CD4-positive, alpha-beta T cell (primary cell): ENCODE measurements at regions not wholly inside any gene's neighbourhood (a gene's known extent, or its start where the extent isn't known, plus 50 kb on each side); places are given as distances from the start of the nearest gene placed in this dataset.

Experiments used
- ATAC-seq: fragments of 200-7000 bp; cut with Tn5 transposase; one replicate; pipeline ENCODE4 v1.10.0; 2022; ENCODE audit warnings: mild to moderate bottlenecking; ENCODE audit not compliant: poor library complexity
- CTCF ChIA-PET: fragments of 350-600 bp; sonication (Branson Sonifier 250); formaldehyde crosslinking; loops from one replicate; lab custom pipeline; 2021; ENCODE audit warnings: antibody characterized with exemption, inconsistent platforms; lab: Charles Lee
- POLR2A ChIA-PET: fragments of 350-600 bp; sonication (Branson Sonifier 250); formaldehyde crosslinking; loops from one replicate; lab custom pipeline; 2021; ENCODE audit warnings: antibody characterized with exemption, inconsistent platforms; lab: Charles Lee
- DNase-seq, 14 experiments: peaks; one replicate each; pipeline ENCODE4 v3.0.0-alpha.2; 2013 to 2020; ENCODE audit warnings: mixed read lengths in 2 of 14
- H3K27ac ChIP-seq, 2 donors: one replicate each; pipeline versions ENCODE4 v1.5.1 to v1.7.0; 2013; ENCODE audit warnings: low read length in 2 of 2, low read depth in 1 of 2, mild to moderate bottlenecking in 1 of 2
- H3K27me3 ChIP-seq, 2 experiments: 1 replicate in 1 of 2; 2 replicates in 1 of 2; pipeline versions ENCODE4 v1.6.1 to v1.7.0; 2013; ENCODE audit warnings: low read length in 2 of 2, control low read depth in 1 of 2, mild to moderate bottlenecking in 1 of 2, moderate library complexity in 1 of 2; ENCODE audit not compliant: insufficient read depth in 2 of 2, control insufficient read depth in 1 of 2
- H3K36me3 ChIP-seq: one replicate; pipeline ENCODE4 v1.6.1; 2013; ENCODE audit warnings: low read length, control low read depth; ENCODE audit not compliant: insufficient read depth
- H3K4me1 ChIP-seq: one replicate; pipeline ENCODE4 v1.6.1; 2013; ENCODE audit warnings: low read length, control low read depth; ENCODE audit not compliant: insufficient read depth
- H3K4me3 ChIP-seq: one replicate; pipeline ENCODE4 v1.5.1; 2013; ENCODE audit warnings: mild to moderate bottlenecking, low read length, moderate library complexity
- H3K9me3 ChIP-seq, 2 experiments: 1 replicate in 1 of 2; 2 replicates in 1 of 2; pipeline versions ENCODE4 v1.6.1 to v1.7.0; 2013; ENCODE audit warnings: low read length in 2 of 2, mild to moderate bottlenecking in 2 of 2, control low read depth in 1 of 2, moderate library complexity in 1 of 2; ENCODE audit not compliant: control insufficient read depth in 1 of 2, insufficient read depth in 1 of 2
- H3K27ac Mint-ChIP-seq: one replicate; pipeline ENCODE4 v1.8.0; 2020; ENCODE audit warnings: mixed read lengths
- H3K27me3 Mint-ChIP-seq: one replicate; pipeline ENCODE4 v1.8.0; 2021; ENCODE audit warnings: mixed read lengths
- H3K36me3 Mint-ChIP-seq: one replicate; pipeline ENCODE4 v1.8.0; 2021; ENCODE audit warnings: low read depth, mixed read lengths
- H3K4me1 Mint-ChIP-seq: one replicate; pipeline ENCODE4 v1.8.0; 2021; ENCODE audit warnings: low read depth, mixed read lengths
- H3K4me3 Mint-ChIP-seq: one replicate; pipeline ENCODE4 v1.8.0; 2020; ENCODE audit warnings: mild to moderate bottlenecking, mixed read lengths
- H3K9me3 Mint-ChIP-seq: one replicate; pipeline ENCODE4 v1.8.0; 2020; ENCODE audit warnings: mixed read lengths
- CTCF ChIP-seq: fragments of 200-600 bp; IDR thresholded peaks from one replicate; pipeline ENCODE4 v1.8.0; 2022; ENCODE audit warnings: antibody characterized with exemption, mild to moderate bottlenecking
- intact Hi-C, 2 experiments: fragments of 100-400 bp; cut with DNase I in 1 of 2; cut with micrococcal nuclease in 1 of 2; formaldehyde crosslinking; loops; one replicate each; pipeline versions ENCODE4 v1.15.1 to v1.9.0; 2023 to 2025; cut with DNase I, micrococcal nuclease

GRCh38 chr6:14431385-14432330 lies 314.1 kb downstream of the CD83 start:
- no peak overlapping the region for H3K27ac ChIP-seq
- ChIA-PET POLR2A (no interaction called here), CTCF (no interaction called here)
- no peaks in the 10 kb centered on the region for H3K27me3 ChIP-seq
- intact Hi-C loops, result no loop called here
- H3K36me3 ChIP-seq, result no peaks in the 10 kb centered on the region
- H3K4me1 Mint-ChIP-seq, result no peaks in the 10 kb centered on the region
- ATAC-seq (no peak), DNase-seq (no peak)
- H3K4me3 Mint-ChIP-seq, result no peak overlapping the region
- H3K27me3 Mint-ChIP-seq, result no peaks in the 10 kb centered on the region
- no peak overlapping the region for H3K4me3 ChIP-seq
- no peaks in the 10 kb centered on the region for H3K4me1 ChIP-seq
- H3K27ac Mint-ChIP-seq, result no peak overlapping the region
- no peaks in the 10 kb centered on the region for H3K9me3 ChIP-seq
- no peaks in the 10 kb centered on the region for H3K36me3 Mint-ChIP-seq
- no peak for TF ChIP-seq CTCF
- no peaks in the 10 kb centered on the region for H3K9me3 Mint-ChIP-seq

GRCh38 chr6:14434916-14435690 lies 317.5 kb downstream of the CD83 start:
- H3K9me3 ChIP-seq, result no peaks in the 10 kb centered on the region
- Mint-ChIP-seq H3K27me3 (no peaks in the 10 kb centered on the region), H3K4me1 (no peaks in the 10 kb centered on the region), H3K27ac (no peak overlapping the region), H3K9me3 (no peaks in the 10 kb centered on the region), H3K36me3 (no peaks in the 10 kb centered on the region), H3K4me3 (no peak overlapping the region)
- no peaks in the 10 kb centered on the region for H3K4me1 ChIP-seq
- H3K27me3 ChIP-seq, result no peaks in the 10 kb centered on the region
- ATAC-seq (no peak), DNase-seq (no peak)
- no peak for TF ChIP-seq CTCF
- POLR2A ChIA-PET, result no interaction called here
- H3K4me3 ChIP-seq, result no peak overlapping the region
- H3K36me3 ChIP-seq, result no peaks in the 10 kb centered on the region
- CTCF ChIA-PET, result no interaction called here
- no peak overlapping the region for H3K27ac ChIP-seq
- intact Hi-C loops, result no loop called here

GRCh38 chr6:14436592-14437132 lies 319.1 kb downstream of the CD83 start:
- CTCF ChIA-PET, result no interaction called here
- Mint-ChIP-seq H3K4me3 (no peak overlapping the region), H3K36me3 (no peaks in the 10 kb centered on the region), H3K27me3 (no peaks in the 10 kb centered on the region), H3K27ac (no peak overlapping the region), H3K9me3 (no peaks in the 10 kb centered on the region), H3K4me1 (no peaks in the 10 kb centered on the region)
- Histone ChIP-seq H3K27me3 (no peaks in the 10 kb centered on the region), H3K27ac (no peak overlapping the region), H3K36me3 (no peaks in the 10 kb centered on the region), H3K9me3 (no peaks in the 10 kb centered on the region), H3K4me3 (no peak overlapping the region), H3K4me1 (no peaks in the 10 kb centered on the region)
- intact Hi-C loops, result no loop called here
- DNase-seq (no peak), ATAC-seq (no peak)
- no peak for TF ChIP-seq CTCF
- POLR2A ChIA-PET, result no interaction called here
